Suppressor macrophage treated with lipopolysaccharide for 1 hour (primary cell): ENCODE measurements at regions not wholly inside any gene's neighbourhood (a gene's known extent, or its start where the extent isn't known, plus 50 kb on each side); places are given as distances from the start of the nearest gene placed in this dataset.

ENCODE experiments used
- DNase-seq, 3 donors: peaks; one replicate each; pipeline ENCODE4 v3.0.0-alpha.2; 2020 to 2022

DNA sequence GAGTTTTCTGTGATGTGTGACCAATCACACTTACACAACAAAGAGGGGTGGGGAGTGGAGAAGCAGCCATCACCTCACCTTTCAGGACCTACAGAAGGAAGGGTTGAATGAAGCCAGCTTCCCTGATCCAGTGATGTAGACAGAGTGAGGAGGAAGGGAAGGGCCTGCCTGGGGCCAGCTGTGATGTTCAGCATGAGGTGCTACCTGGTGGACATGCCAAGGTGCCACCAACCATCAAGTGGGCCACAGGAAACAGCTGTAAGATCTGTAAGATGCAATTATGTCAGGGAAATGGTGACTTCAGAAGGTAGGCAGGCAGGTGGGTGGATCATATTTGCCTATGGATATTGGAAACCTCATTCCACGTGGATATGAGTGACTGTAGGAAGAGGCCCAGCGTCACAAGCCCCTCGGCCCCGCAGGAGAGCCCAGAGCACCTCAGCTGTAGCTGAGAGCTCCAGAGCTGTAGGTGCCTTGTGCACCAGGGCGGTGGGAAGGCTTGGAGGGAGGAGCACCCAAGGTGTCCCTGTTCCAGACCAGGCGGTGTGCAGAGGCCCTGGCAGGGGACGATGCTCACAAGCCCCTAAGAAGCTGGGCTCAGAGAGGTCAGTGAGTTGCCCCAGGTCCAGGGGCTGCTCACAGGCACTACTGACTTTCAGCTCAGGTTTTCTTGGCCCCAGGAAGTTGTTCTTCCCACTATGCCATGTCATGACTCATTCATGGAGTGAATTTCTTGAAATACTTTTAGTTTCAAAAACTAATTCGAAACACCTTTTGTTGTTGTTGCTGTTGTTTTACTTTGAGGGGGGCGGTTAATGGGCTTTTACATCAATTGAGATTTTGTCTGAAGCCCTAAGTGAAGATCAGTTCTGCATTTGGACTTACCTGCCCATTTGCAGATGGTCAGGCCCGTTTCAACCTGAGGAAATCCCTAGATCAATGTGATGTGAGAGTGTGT lies 94.2 kb upstream of the ALDH1A3 start:
- no peak for DNase-seq

DNA sequence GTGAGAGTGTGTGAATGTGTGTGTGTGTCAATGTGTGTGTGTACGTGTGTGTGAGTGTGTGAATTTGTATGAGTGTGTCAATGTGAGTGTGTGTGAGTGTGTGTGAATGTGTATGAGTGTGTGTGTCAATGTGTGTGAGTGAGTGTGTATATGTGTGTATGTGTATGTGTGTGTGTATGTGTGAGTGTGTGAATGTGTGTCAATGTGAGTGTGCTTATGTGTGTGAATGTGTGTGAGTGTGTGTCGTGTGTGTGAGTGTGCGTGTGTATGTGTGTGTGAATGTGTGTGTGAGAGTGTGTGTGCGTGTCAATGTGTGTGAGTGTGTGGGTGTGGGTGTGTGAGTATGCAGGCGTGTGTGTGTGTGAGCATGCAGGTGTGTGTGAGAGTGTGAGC lies 93.5 kb upstream of the ALDH1A3 start:
- no peak for DNase-seq

GRCh38 chr15:100786901-100787566 lies 92.6 kb upstream of the ALDH1A3 start:
- DNase-seq: peak in 1 of 3 donors; percentile 7

GRCh38 chr15:100787567-100788417 lies 91.8 kb upstream of the ALDH1A3 start:
- DNase-seq: peak; percentile 17 to 53 (median 49)

GRCh38 chr15:100788418-100789105 lies 91.1 kb upstream of the ALDH1A3 start:
- no peak for DNase-seq

DNA sequence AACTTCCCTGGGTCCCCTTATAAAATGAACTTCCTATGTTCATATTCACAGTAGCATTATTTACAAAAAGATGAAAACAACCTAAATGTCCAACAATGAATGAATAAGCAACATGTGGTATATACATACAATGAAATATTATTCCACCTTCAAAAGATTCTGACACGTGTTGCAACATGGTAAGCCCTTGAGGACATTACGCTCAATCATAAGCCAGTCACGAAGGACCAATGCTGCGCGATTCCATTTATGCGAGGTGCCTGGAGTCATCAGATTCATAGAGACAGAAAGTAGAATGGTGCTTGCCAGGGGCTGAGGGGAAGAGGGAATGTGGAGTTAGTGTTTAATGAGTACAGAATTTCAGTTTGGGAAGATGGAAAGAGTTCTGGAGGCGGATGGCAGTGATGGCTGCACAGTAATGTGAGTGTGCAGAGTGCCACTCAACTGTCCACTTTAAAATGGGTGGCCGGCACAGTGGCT lies 88.8 kb upstream of the ALDH1A3 start:
- DNase-seq: no peak

DNA sequence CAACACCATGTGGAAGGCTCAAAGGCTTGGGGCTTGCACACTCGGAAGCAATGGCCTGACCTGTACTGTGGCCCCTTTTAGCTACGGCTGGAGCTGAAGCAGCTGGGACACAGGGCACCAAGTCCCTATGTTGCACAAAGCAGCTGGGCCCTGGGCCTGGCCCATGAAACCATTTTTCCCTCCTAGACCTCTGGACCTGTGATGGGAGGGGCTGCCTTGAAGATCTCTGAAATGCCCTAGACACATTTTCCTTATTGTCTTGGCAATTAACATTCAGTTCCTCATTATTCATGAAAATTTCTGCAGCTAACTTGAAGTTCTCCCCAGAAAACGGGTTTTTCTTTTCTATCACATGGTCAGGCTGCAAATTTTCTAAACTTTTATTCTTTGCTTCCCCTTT lies 85.6 kb upstream of the ALDH1A3 start:
- no peak for DNase-seq

- DNase-seq: no peak
Measured at GRCh38 chr15:100801256-100801900, 78.3 kb upstream of the ALDH1A3 start.

DNA sequence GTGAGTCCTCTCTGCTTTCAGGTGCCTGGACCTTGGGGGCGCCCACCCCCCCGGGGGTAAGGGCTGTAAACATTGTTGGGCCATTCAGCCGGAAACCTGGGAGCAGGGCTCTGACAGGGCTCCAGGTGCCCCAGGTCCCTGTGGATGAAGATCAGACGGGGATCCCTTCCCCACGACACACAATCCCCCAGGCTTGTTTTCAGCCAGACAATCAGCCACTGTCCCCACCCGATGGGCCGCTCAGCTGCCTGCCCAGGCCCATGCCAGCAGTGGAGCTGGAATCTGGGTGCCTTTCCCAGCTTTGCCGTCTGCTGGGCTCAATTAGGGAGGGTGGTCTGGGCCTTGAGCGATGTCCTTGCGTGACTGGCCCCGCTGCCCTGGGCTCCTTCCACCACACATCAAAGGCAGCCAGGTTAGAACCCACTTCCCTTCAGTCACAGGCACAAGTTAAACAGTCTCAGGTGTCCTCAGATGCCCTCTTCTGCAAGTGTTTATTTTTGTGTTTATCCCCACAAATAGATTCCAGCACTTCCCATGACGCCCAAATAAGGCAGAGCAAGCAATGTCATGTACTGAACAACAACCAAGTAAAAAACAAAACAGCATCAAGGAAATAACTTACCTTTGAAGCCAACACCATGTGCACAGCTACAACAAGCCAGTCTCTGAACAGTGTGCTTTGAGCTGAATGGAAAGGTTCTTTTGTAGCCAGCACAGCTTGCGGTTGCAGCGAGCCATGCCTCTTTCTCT lies 77.0 kb upstream of the ALDH1A3 start:
- DNase-seq: no peak

- no peak for DNase-seq
Measured at GRCh38 chr15:100803171-100803440, 76.5 kb upstream of the ALDH1A3 start.

GRCh38 chr15:100806157-100806556 lies 73.5 kb upstream of the ALDH1A3 start:
- DNase-seq: no peak

- DNase-seq: no peak
Measured at GRCh38 chr15:100807028-100807427, 72.6 kb upstream of the ALDH1A3 start.

DNA sequence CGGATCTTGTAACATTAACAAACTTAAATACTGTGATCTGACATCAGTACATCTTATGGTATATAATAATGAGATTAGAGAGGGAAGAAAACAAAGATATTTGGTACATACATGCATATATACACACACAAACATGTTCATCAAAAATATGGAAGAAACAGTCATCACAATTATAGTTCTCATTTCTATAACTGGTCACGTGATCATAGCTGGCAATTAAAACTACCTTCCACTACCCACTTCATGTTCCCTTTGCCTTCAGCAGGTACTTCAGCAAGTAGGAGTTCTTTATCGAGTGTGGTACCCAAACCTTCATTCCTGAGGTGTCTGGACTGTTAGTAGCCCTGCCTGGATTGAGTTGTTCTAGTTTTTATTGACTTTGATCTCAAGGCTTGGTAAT lies 70.9 kb upstream of the ALDH1A3 start:
- no peak for DNase-seq

DNA sequence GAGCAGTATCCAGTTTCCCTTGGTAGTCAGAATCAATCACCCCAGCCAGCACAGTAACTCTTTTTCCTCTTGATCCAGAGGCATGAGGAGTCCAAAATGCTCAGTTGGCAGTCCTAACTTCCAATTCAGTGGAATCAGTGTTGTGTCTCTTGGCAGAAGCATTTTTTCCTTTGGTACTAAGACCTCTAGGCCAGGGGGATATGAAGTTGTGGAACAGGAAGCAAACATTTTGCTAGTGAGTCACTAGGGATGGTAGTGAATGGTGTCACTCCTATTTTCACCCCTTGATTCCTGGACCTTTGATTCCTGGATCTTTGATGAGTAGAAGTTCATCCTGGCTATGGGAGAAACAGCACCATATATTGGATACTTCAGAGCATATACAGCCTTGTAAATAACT lies 70.5 kb upstream of the ALDH1A3 start:
- DNase-seq: no peak

DNA sequence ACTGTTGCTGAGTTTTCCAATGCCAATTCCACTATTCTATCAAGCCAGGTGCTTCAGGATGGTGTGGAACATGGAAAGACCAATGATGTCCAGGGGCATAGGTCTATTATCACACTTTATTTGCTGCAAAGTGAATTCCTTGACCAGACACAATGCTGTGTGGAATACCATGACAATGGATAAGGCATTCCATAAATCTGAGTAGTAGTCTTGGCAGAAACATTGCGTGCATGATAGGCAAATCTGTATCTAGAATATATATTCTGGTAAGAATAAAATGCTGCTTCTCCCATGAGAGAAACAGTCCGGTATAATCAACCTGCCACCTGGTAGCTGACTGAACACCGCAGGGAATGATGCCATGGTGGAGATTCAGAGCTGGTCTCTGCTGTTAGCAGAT lies 70.0 kb upstream of the ALDH1A3 start:
- DNase-seq: no peak

DNA sequence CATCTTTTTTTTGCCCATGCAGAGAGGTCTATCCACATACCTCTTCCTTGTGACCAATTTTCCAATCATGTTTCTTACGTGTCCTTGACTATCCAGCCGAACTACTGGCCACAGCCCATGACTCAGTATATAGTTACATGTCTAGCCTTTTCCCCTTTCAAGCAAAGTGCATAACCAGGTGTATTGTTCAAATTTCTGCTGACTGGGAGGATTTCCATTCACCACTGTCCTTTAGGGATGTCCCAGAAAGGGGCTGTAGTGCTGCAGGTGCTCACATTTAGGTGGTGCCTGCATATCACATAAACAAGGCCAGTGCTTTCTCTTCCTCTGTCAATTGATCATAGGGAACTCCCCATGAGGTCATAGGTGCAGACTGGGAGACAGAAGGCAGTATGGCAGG lies 69.4 kb upstream of the ALDH1A3 start:
- no peak for DNase-seq

GRCh38 chr15:100810831-100811230 lies 68.8 kb upstream of the ALDH1A3 start:
- no peak for DNase-seq

DNA sequence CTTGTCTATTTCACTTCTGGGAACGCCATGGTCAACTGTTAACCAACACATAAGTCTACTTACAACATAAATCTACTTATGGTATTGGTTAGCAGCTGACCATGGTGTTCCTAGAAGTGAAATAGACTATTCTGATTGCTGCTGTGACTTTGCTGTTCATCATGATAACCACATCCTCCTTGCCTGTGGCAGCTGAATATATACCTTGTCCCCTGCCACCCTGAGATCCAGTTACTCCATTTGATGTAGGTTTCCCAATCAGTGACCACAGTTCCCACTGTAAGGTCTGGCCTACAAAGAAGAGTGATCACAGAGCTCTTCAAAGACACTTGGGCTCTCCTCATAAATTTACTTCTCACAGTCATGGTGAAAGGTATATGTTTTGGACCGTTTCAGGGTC lies 66.8 kb upstream of the ALDH1A3 start:
- DNase-seq: no peak

GRCh38 chr15:100818927-100819326 lies 60.7 kb upstream of the ALDH1A3 start:
- no peak for DNase-seq

- no peak for DNase-seq
Measured at GRCh38 chr15:100820528-100820927, 59.1 kb upstream of the ALDH1A3 start.

GRCh38 chr15:100821327-100821726 lies 58.3 kb upstream of the ALDH1A3 start:
- peak in 1 of 3 donors; percentile 7 for DNase-seq
